Upper lobe of right lung (tissue), 1 donor: ENCODE measurements at regions not wholly inside any gene's neighbourhood (a gene's known extent, or its start where the extent isn't known, plus 50 kb on each side); places are given as distances from the start of the nearest gene placed in this dataset.
"Not testable (repeated sequence)": the region's sequence is repeated elsewhere in the genome, so short reads cannot be mapped to it uniquely, and the experiment has no call there.

Experiments
- ATAC-seq: fragments of 200-7000 bp; cut with Tn5 transposase; one replicate; pipeline ENCODE4 v1.9.1; 2020; ENCODE audit warnings: mild to moderate bottlenecking, moderate library complexity
- DNase-seq: peaks from one replicate; pipeline ENCODE4 v3.0.0-alpha.2; 2020
- H3K27ac ChIP-seq: fragments of 200-600 bp; one replicate; pipeline ENCODE4 v1.8.0; 2022
- H3K27me3 ChIP-seq: fragments of 200-600 bp; one replicate; pipeline ENCODE4 v1.8.0; 2022; ENCODE audit warnings: mild to moderate bottlenecking
- H3K36me3 ChIP-seq: fragments of 200-600 bp; one replicate; pipeline ENCODE4 v1.8.0; 2022
- H3K4me1 ChIP-seq: fragments of 200-600 bp; one replicate; pipeline ENCODE4 v1.8.0; 2022
- H3K4me3 ChIP-seq: fragments of 200-600 bp; one replicate; pipeline ENCODE4 v1.8.0; 2022; ENCODE audit warnings: mild to moderate bottlenecking
- H3K9me3 ChIP-seq: fragments of 200-600 bp; one replicate; pipeline ENCODE4 v1.8.0; 2022
- intact Hi-C: fragments of 100-400 bp; cut with DNase I; formaldehyde crosslinking; loops from one replicate; pipeline ENCODE4 v1.11.0; 2022
- TF ChIP-seq, protein P1 (sequence below): fragments of 200-600 bp; IDR thresholded peaks from one replicate; pipeline ENCODE4 v1.8.0; 2022; ENCODE audit warnings: antibody characterized with exemption
- donor health status: DM: no; HTN: yes; CAD: no; lungs with severe emphysema.

- no peak for ATAC-seq
- intact Hi-C loops: no loop called here
These were observed 828.8 kb downstream of the TMTC2 start for GRCh38 chr12:83515306-83516026.

DNA sequence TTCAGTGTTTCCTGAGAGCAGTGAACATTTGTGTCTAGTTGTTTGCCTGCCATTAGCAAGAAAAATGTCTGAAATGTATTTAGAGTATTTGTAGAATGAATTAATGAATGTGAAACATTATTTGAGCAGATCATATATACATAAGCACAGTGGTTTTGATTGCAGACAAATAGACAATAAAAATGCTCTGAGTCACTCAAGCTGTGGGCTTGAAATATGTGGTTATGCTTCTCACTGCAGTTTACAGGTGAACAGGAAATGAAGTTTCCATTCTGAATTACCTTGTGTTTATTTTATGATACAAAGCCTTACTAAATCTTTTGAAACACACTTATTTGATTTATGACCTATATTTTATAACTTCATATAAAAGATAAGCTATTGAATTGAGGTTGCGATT lies 827.7 kb downstream of the TMTC2 start:
- no peak overlapping the region for H3K27ac ChIP-seq
- H3K36me3 ChIP-seq: no peaks in the 10 kb centered on the region
- TF ChIP-seq, protein P1, sequence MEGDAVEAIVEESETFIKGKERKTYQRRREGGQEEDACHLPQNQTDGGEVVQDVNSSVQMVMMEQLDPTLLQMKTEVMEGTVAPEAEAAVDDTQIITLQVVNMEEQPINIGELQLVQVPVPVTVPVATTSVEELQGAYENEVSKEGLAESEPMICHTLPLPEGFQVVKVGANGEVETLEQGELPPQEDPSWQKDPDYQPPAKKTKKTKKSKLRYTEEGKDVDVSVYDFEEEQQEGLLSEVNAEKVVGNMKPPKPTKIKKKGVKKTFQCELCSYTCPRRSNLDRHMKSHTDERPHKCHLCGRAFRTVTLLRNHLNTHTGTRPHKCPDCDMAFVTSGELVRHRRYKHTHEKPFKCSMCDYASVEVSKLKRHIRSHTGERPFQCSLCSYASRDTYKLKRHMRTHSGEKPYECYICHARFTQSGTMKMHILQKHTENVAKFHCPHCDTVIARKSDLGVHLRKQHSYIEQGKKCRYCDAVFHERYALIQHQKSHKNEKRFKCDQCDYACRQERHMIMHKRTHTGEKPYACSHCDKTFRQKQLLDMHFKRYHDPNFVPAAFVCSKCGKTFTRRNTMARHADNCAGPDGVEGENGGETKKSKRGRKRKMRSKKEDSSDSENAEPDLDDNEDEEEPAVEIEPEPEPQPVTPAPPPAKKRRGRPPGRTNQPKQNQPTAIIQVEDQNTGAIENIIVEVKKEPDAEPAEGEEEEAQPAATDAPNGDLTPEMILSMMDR: no peak
- H3K4me3 ChIP-seq: no peak overlapping the region
- H3K27me3 ChIP-seq: no peaks in the 10 kb centered on the region
- no peak for ATAC-seq
- H3K4me1 ChIP-seq: no peaks in the 10 kb centered on the region
- intact Hi-C loops: no loop called here
- DNase-seq: no peak
- no peaks in the 10 kb centered on the region for H3K9me3 ChIP-seq

More at GRCh38 chr12:83515306-83516026, 828.8 kb downstream of the TMTC2 start:
- H3K36me3 ChIP-seq: no peaks in the 10 kb centered on the region
- H3K9me3 ChIP-seq: no peaks in the 10 kb centered on the region
- no peak overlapping the region for H3K4me3 ChIP-seq
- H3K27ac ChIP-seq: no peak overlapping the region
- H3K4me1 ChIP-seq: no peaks in the 10 kb centered on the region
- TF ChIP-seq, protein P1: no peak
- no peaks in the 10 kb centered on the region for H3K27me3 ChIP-seq
- no peak for DNase-seq

DNA sequence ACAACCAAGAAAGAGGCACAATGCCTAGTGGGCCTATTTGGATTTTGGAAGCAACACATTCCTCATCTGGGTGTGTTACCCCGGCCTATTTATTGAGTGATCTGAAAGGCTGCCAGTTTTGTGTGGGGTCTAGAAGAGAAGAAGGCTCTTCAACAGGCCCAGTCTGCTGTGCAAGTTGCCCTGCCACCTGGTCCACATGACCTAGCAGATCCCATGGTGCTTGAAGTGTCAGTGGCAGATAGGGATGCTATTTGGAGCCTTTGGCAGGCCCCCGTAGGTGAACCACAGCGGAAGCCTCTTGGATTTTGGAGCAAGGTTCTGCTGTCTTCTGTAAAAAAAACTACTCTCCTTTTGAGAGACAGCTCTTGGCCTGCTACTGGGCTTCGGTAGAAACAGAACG lies 820.1 kb downstream of the TMTC2 start:
- no peak for DNase-seq
- no peak overlapping the region for H3K27ac ChIP-seq
- H3K36me3 ChIP-seq: no peaks in the 10 kb centered on the region
- no peaks in the 10 kb centered on the region for H3K9me3 ChIP-seq
- intact Hi-C loops: no loop called here
- H3K4me1 ChIP-seq: no peaks in the 10 kb centered on the region
- H3K4me3 ChIP-seq: no peak overlapping the region
- TF ChIP-seq, protein P1: no peak
- no peaks in the 10 kb centered on the region for H3K27me3 ChIP-seq
- no peak for ATAC-seq

DNA sequence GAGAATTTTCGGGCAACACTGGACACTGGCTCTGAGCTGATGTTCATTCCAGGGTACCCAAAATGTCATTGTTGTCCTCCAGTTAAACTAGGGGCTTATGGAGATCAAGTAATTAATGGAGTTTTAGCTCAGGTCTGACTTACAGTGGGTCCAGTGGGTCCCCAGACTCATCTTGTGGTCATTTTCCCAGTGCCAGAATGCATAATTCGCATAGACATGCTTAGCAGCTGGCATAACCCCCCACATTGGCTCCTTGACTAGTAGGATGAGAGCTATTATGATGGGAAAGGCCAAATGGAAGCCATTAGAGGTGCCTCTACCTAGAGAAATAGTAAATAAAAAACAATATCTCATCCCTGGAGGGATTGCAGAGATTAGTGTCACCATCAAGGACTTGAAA lies 818.9 kb downstream of the TMTC2 start:
- no peaks in the 10 kb centered on the region for H3K9me3 ChIP-seq
- H3K27ac ChIP-seq: no peak overlapping the region
- intact Hi-C loops: no loop called here
- no peak for DNase-seq
- no peaks in the 10 kb centered on the region for H3K27me3 ChIP-seq
- no peaks in the 10 kb centered on the region for H3K4me1 ChIP-seq
- ATAC-seq: no peak
- H3K36me3 ChIP-seq: no peaks in the 10 kb centered on the region
- H3K4me3 ChIP-seq: no peak overlapping the region
- TF ChIP-seq, protein P1: no peak

DNA sequence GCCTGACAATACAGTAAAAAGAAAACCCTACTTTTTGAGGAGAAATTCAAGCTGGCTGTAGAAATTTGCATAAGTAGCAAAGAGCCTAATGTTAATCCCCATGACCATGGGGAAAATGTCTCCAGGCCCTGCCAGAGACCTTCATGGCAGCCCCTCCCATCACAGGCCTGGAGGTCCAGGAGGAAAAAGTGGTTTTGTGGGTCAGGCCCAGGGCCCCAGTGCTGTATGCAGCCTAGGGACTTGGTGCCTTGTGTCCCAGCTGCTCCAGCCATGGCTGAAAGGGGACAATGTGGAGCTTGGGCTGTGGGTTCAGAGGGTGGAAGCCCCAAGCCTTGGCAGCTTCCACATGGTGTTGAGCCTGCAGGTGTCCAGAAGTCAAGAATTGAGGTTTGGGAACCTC lies 813.2 kb downstream of the TMTC2 start:
- H3K27me3 ChIP-seq, DNase-seq, H3K4me1 ChIP-seq, H3K4me3 ChIP-seq, H3K27ac ChIP-seq, intact Hi-C loops, ATAC-seq, H3K9me3 ChIP-seq, H3K36me3 ChIP-seq: not testable (repeated sequence)

DNA sequence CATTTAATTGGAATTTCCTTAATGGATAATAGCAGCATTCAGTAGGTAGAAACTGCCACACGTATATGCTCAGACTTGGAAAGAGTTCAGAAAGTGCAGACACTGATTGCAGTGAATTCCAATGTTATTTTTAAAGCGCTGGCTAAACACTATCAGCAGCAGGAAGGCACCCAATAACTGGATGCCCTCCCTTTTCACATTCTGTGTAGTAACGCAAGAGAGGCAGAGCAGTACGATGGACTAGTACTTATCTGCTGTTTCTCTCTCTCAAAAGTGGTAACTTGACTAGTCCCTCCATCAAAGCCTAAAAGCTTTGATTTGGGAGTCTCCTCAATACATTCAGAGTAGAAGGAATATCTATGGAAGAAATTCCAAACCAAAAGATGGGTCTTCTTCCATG lies 791.0 kb downstream of the TMTC2 start:
- DNase-seq (no peak), ATAC-seq (no peak)
- Histone ChIP-seq H3K4me3 (no peak overlapping the region), H3K27me3 (no peaks in the 10 kb centered on the region), H3K36me3 (no peaks in the 10 kb centered on the region), H3K27ac (no peak overlapping the region), H3K9me3 (no peaks in the 10 kb centered on the region), H3K4me1 (no peaks in the 10 kb centered on the region)
- TF ChIP-seq, protein P1: no peak
- intact Hi-C loops: no loop called here
